ENCODE measurements at regions not wholly inside any gene's neighbourhood (a gene's known extent, or its start where the extent isn't known, plus 50 kb on each side); places are given as distances from the start of the nearest gene placed in this dataset.

GRCh38 chr6:49341869-49342268 lies 121.2 kb downstream of the MMUT start:
- ATAC-seq: no peak

GRCh38 chr6:49339096-49339495 lies 124.0 kb downstream of the MMUT start:
- Histone ChIP-seq H3K36me3 (ENCODE audit: control insufficient read depth, insufficient read depth, low read length) (no peaks in the 10 kb centered on the region), H3K4me3 (ENCODE audit: low read length) (no peak overlapping the region), H3K9me3 (ENCODE audit: control insufficient read depth, insufficient read depth, low read length) (peaks cover 2% of the 10 kb centered on the region), H3K4me1 (ENCODE audit: control insufficient read depth, insufficient read depth, low read length) (no peaks in the 10 kb centered on the region), H3K27me3 (ENCODE audit: control insufficient read depth, insufficient read depth, low read length) (no peaks in the 10 kb centered on the region), H3K27ac (ENCODE audit: low read length) (no peak overlapping the region)
- no peak overlapping the region for H3K27ac Mint-ChIP-seq
- H3K4me1 Mint-ChIP-seq: no peaks in the 10 kb centered on the region
- H3K9me3 Mint-ChIP-seq: peaks cover 14 to 23% of the 10 kb centered on the region in 2 donors
- H3K4me3 Mint-ChIP-seq: no peak overlapping the region
- no peaks in the 10 kb centered on the region for H3K27me3 Mint-ChIP-seq (ENCODE audit: low read depth in 2 of 2)
- intact Hi-C loops (cut with micrococcal nuclease): no loop called here
- WGBS (ENCODE audit: insufficient coverage): 86% methylated on average over 3 of the region's 3 CpGs
- H3K36me3 Mint-ChIP-seq: peaks cover 7% of the 10 kb centered on the region
- ATAC-seq (no peak), DNase-seq (no peak)
- TF ChIP-seq CTCF (IDR thresholded peaks at IDR 0.05): no peak

More at GRCh38 chr6:49341869-49342268, 121.2 kb downstream of the MMUT start:
- peaks cover 6 to 13% of the 10 kb centered on the region in 2 donors for H3K9me3 Mint-ChIP-seq
- intact Hi-C loops (cut with micrococcal nuclease): no loop called here
- no peaks in the 10 kb centered on the region for H3K36me3 Mint-ChIP-seq
- Histone ChIP-seq H3K36me3 (ENCODE audit: control insufficient read depth, insufficient read depth, low read length) (no peaks in the 10 kb centered on the region), H3K27me3 (ENCODE audit: control insufficient read depth, insufficient read depth, low read length) (no peaks in the 10 kb centered on the region), H3K4me1 (ENCODE audit: control insufficient read depth, insufficient read depth, low read length) (no peaks in the 10 kb centered on the region), H3K27ac (ENCODE audit: low read length) (no peak overlapping the region), H3K4me3 (ENCODE audit: low read length) (no peak overlapping the region), H3K9me3 (ENCODE audit: control insufficient read depth, insufficient read depth, low read length) (peaks cover 2% of the 10 kb centered on the region)
- no peaks in the 10 kb centered on the region for H3K4me1 Mint-ChIP-seq
- no peak for DNase-seq
- no peak for TF ChIP-seq CTCF (IDR thresholded peaks at IDR 0.05)
- H3K27me3 Mint-ChIP-seq (ENCODE audit: low read depth in 2 of 2): no peaks in the 10 kb centered on the region
- no peak overlapping the region for H3K4me3 Mint-ChIP-seq
- no peak overlapping the region for H3K27ac Mint-ChIP-seq
- WGBS (ENCODE audit: insufficient coverage): 65% methylated on average over 2 of the region's 3 CpGs

- Histone ChIP-seq H3K27ac (ENCODE audit: low read length) (no peak overlapping the region), H3K4me3 (ENCODE audit: low read length) (no peak overlapping the region), H3K36me3 (ENCODE audit: control insufficient read depth, insufficient read depth, low read length) (no peaks in the 10 kb centered on the region), H3K9me3 (ENCODE audit: control insufficient read depth, insufficient read depth, low read length) (no peaks in the 10 kb centered on the region), H3K27me3 (ENCODE audit: control insufficient read depth, insufficient read depth, low read length) (no peaks in the 10 kb centered on the region), H3K4me1 (ENCODE audit: control insufficient read depth, insufficient read depth, low read length) (no peaks in the 10 kb centered on the region)
- peaks cover 7% of the 10 kb centered on the region for H3K36me3 Mint-ChIP-seq
- ATAC-seq (no peak), DNase-seq (no peak)
- TF ChIP-seq CTCF (IDR thresholded peaks at IDR 0.05): no peak
- intact Hi-C loops (cut with micrococcal nuclease): no loop called here
- H3K9me3 Mint-ChIP-seq: peaks cover 14 to 28% of the 10 kb centered on the region in 2 donors
- WGBS (ENCODE audit: insufficient coverage): 51% methylated on average over 5 of the region's 6 CpGs
- H3K4me3 Mint-ChIP-seq: no peak overlapping the region
- no peaks in the 10 kb centered on the region for H3K4me1 Mint-ChIP-seq
- no peaks in the 10 kb centered on the region for H3K27me3 Mint-ChIP-seq (ENCODE audit: low read depth in 2 of 2)
- H3K27ac Mint-ChIP-seq: no peak overlapping the region
Measured at GRCh38 chr6:49336514-49337131, 126.4 kb downstream of the MMUT start.

Measured in natural killer cell (primary cell).